ENCODE measurements at regions not wholly inside any gene's neighbourhood (a gene's known extent, or its start where the extent isn't known, plus 50 kb on each side); places are given as distances from the start of the nearest gene placed in this dataset.

- no peak for TF ChIP-seq MAX (IDR thresholded peaks at IDR 0.05)
Measured at GRCh38 chr5:159749146-159749545, 167.1 kb upstream of the ADRA1B start (continued).

- Histone ChIP-seq H3K4me3 (ENCODE audit: low read depth in 1 of 3, low read length in 3 of 3) (no peak overlapping the region), H3K9ac (ENCODE audit: low read depth in 1 of 2, low read length in 2 of 2) (no peak overlapping the region), H3K9me3 (ENCODE audit: control insufficient read depth in 4 of 4, low read length in 3 of 4) (peaks cover 0 to 4% (median under 1%) of the 10 kb centered on the region in 4 donors), H3K36me3 (ENCODE audit: control insufficient read depth in 4 of 4, insufficient read depth in 3 of 4, low read depth in 1 of 4, low read length in 3 of 4) (no peaks in the 10 kb centered on the region), H3K27ac (ENCODE audit: low read depth in 1 of 2, low read length in 2 of 2) (no peak overlapping the region), H3K4me1 (ENCODE audit: control insufficient read depth in 4 of 4, insufficient read depth in 4 of 4, low read length in 3 of 4) (no peaks in the 10 kb centered on the region), H3K27me3 (ENCODE audit: control insufficient read depth in 4 of 4, insufficient read depth in 4 of 4, low read length in 3 of 4) (no peaks in the 10 kb centered on the region)
- no peak for DNase-seq (ENCODE audit: low spot score)
- WGBS: 49% methylated on average over 5 of the region's 5 CpGs
- TF ChIP-seq RAD21 (IDR thresholded peaks at IDR 0.05) (no peak), RXRA (IDR thresholded peaks at IDR 0.05) (no peak), JUND (IDR thresholded peaks at IDR 0.05) (no peak), HNF4G (IDR thresholded peaks at IDR 0.05) (no peak), YY1 (IDR thresholded peaks at IDR 0.05) (no peak), TAF1 (conservative IDR thresholded peaks at IDR 0.05) (no peak), GABPA (IDR thresholded peaks at IDR 0.05 in 1 of 2, conservative IDR thresholded peaks at IDR 0.05 in 1 of 2) (no peak), SP1 (IDR thresholded peaks at IDR 0.05) (no peak), EGR1 (IDR thresholded peaks at IDR 0.05; ENCODE audit: low read depth in 2 of 2) (no peak), REST (IDR thresholded peaks at IDR 0.05) (no peak), FOXA1 (IDR thresholded peaks at IDR 0.05) (no peak), MAX (IDR thresholded peaks at IDR 0.05) (no peak), ATF3 (IDR thresholded peaks at IDR 0.05) (no peak), FOXA2 (IDR thresholded peaks at IDR 0.05) (no peak), CTCF (IDR thresholded peaks at IDR 0.05; ENCODE audit: low read depth, low read length, missing input control) (no peak)
Measured at GRCh38 chr5:159750226-159750625, 166.1 kb upstream of the ADRA1B start.

GRCh38 chr5:159751459-159751858 is 164.8 kb upstream of the ADRA1B start:
- H3K9me3 ChIP-seq (ENCODE audit: control insufficient read depth in 4 of 4, low read length in 3 of 4): peaks cover 0 to 4% (median under 1%) of the 10 kb centered on the region in 4 donors
- 83% methylated on average over 3 of the region's 3 CpGs for WGBS
- no peak for TF ChIP-seq HNF4A (conservative IDR thresholded peaks at IDR 0.05)
- no peak for TF ChIP-seq EGR1 (IDR thresholded peaks at IDR 0.05; ENCODE audit: low read depth in 2 of 2)
- no peak for TF ChIP-seq SP1 (IDR thresholded peaks at IDR 0.05)
- TF ChIP-seq ATF3 (IDR thresholded peaks at IDR 0.05): no peak
- no peak for TF ChIP-seq FOXA1 (IDR thresholded peaks at IDR 0.05)
- no peak for TF ChIP-seq RAD21 (IDR thresholded peaks at IDR 0.05)
- TF ChIP-seq NR2F2 (IDR thresholded peaks at IDR 0.05): no peak
- TF ChIP-seq MAX (IDR thresholded peaks at IDR 0.05): no peak
- no peaks in the 10 kb centered on the region for H3K27me3 ChIP-seq (ENCODE audit: control insufficient read depth in 4 of 4, insufficient read depth in 4 of 4, low read length in 3 of 4)
- H3K4me1 ChIP-seq (ENCODE audit: control insufficient read depth in 4 of 4, insufficient read depth in 4 of 4, low read length in 3 of 4): no peaks in the 10 kb centered on the region
- no peak for DNase-seq (ENCODE audit: low spot score)
- no peak overlapping the region for H3K9ac ChIP-seq (ENCODE audit: low read depth in 1 of 2, low read length in 2 of 2)
- no peak overlapping the region for H3K4me3 ChIP-seq (ENCODE audit: low read depth in 1 of 3, low read length in 3 of 3)
- no peak overlapping the region for H3K27ac ChIP-seq (ENCODE audit: low read depth in 1 of 2, low read length in 2 of 2)
- H3K36me3 ChIP-seq (ENCODE audit: control insufficient read depth in 4 of 4, insufficient read depth in 3 of 4, low read depth in 1 of 4, low read length in 3 of 4): no peaks in the 10 kb centered on the region
